Glomerular endothelial cell (primary cell): ENCODE measurements at regions not wholly inside any gene's neighbourhood (a gene's known extent, or its start where the extent isn't known, plus 50 kb on each side); places are given as distances from the start of the nearest gene placed in this dataset.
"Not testable (repeated sequence)": the region's sequence is repeated elsewhere in the genome, so short reads cannot be mapped to it uniquely, and the experiment has no call there.

ENCODE experiments used
- DNase-seq: peaks from one replicate; pipeline ENCODE4 v3.0.0-alpha.2; 2011; ENCODE audit warnings: low read depth, low spot score; ENCODE audit errors: extremely low read depth

DNA sequence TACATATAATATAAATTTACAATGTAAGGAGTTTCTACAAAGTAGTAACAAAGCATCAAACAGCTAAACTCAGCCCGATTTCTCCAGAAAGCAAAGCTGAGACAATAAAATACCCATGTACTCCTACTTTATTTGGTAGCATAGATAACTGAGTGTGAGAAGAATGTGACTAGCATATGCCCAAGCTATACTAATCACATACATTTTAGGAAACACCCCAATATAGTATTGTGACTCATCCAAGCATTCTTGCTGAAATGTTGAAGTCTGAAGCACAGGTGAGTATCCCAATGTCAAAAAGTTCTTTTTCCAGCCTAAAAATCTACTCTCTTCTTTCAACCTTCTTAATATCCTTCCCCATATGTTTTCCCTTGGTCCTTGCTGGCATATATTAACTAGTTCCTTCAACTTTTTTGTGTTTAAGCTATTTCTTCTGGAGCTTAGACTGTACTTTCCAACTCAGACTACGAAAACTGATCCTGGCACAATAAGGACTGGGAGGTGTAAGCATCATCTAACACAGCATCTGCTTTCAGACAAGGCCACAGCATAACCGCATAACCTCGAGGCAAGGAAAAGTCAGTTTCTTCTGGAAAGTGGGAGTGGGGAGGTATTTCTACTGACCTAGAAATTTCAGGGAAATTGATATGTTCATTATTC, 163.0 kb upstream of the RNPC3 start:
- no peak for DNase-seq

- no peak for DNase-seq
Observed at GRCh38 chr1:103353391-103353790, 172.1 kb upstream of the RNPC3 start.

DNA sequence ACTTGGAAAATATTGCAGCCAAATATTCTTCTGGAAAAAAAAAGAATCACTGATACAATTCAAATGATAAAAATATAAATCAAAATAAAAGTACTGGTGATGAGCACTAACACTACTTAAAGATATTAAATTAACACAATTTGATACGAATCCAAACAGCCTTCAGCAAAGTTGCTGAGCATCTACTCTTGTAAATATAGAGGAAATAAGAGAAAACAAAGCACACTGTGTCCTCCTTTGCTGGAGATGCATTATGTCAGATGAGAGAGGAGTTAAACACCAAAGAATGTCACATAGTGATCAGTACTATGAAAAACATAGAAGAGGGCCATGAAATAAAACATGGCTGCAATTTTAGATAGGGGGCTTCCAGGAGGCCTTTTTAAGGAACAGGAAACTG, 177.4 kb upstream of the RNPC3 start:
- DNase-seq: no peak

DNA sequence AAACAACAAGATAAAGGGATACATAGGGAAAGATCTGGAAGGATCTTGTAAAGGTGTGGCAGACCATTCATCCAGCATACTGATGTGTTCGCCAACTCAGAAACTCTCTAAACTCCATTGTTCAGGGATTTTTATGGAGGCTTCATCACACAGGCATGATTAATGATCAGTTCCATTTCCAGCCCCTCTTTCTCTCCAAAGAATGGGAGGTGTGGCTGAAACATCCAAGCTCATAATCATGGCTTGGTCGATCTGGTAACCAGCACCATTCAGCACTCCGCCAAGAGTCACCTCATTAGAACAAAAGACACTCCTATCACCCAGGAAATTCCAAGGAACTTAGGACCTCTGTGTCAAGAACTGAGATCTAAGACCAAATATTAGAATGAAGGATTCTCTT, 180.6 kb upstream of the RNPC3 start:
- no peak for DNase-seq

GRCh38 chr1:103341377-103341880, 184.1 kb upstream of the RNPC3 start:
- no peak for DNase-seq

- DNase-seq: no peak
Observed at GRCh38 chr1:103337779-103338178, 187.7 kb upstream of the RNPC3 start.

DNA sequence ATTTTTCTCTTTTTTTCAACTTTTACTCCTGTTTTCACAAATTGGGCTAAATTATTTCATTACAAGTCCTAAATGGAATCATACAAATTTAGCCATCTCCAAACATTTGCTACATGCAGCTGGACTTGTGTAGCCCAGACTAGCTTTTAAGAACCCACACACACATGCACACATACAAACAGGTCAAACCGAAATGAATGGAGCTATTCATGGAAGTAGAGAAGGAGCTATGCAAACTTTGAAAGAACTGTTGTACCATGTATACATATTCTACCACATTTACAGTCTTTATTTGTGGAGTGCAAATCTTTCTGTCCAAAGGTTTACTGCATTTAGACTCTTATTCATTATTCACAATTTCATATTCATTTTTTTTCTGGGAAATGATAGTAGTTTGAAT, 189.1 kb upstream of the RNPC3 start:
- DNase-seq: no peak

- no peak for DNase-seq
Observed at GRCh38 chr1:103333141-103333540, 192.4 kb upstream of the RNPC3 start.

GRCh38 chr1:103327054-103327719, 198.3 kb upstream of the RNPC3 start:
- DNase-seq: no peak

- DNase-seq: no peak
Observed at GRCh38 chr1:103326595-103326994, 198.9 kb upstream of the RNPC3 start.

- no peak for DNase-seq
Observed at GRCh38 chr1:103309786-103310185, 201.5 kb upstream of the COL11A1 start.

DNA sequence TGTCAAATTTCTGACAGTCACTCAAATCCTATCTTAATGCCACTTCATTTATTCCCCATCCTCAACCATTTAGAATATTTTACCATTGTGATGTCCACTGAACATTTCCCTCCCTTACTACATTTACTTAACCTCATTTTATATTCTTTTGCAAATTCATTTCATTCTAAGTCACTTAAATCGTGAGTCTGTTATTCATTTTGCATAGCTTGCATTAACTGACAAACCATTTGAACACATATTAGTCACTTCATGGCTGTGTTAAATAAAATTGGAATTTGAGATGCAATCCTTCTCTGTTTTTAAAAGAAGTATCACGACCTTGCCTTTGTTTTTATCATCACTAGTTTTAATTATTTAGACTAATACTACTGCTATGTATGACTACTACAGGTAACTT, 199.4 kb upstream of the COL11A1 start:
- no peak for DNase-seq

GRCh38 chr1:103283841-103284669, 175.7 kb upstream of the COL11A1 start:
- DNase-seq: no peak

DNA sequence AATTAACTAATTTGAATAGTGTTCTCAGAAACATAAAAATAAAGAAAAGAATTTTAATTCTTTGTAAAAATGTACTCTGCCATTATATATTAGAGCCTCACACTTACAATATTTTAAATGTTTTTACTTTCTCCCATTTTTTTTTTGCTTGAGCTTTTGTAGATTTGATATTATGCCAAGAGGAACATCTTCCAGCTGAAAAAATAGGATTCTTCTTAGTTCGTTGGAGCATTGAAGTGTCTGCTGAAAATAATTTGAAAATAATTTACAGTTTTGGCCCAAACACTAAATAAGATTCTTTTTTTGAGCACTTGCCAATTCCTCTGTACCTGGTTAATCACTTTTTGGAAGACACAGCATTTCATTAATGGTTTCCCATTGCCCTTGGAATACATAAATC, 175.0 kb upstream of the COL11A1 start:
- no peak for DNase-seq

DNA sequence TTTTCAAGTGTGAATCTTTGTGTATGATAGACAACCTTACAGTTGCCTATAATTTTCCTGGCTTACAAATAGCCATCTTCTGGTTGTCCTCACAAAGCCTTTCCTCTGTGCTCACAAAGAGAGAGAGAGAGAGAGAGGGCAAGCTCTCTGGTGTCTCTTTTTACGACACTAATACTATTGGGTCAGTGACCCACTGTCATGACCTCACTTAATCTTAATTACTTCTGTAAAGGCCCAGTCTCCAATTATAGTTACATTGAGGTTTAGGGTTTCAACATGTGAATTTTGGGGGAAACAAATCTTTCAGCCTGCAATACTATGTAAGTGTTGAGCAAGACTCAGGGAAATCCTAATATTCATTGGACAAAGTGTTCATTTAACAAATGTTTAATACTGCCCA, 167.4 kb upstream of the COL11A1 start:
- no peak for DNase-seq

GRCh38 chr1:103274886-103275285, 166.6 kb upstream of the COL11A1 start:
- DNase-seq: no peak

DNA sequence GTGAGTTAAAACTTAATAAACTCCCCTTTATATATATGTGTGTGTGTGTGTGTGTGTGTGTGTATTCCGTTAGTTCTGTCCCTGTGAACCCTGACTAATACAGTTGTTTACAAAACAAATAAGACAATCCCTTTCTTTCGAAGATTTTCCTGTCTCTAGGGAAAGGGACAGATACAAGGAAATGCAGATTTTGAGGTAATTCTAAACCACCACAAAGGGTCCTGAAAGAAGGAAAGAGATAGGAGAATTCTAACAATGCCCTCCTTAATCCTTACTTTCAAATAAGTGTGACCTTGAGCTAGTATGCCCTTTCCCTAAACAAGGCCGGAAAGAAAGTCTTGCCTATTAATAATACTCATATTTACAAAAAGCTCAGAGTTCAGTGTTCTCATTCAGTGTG, 164.8 kb upstream of the COL11A1 start:
- DNase-seq: no peak

DNA sequence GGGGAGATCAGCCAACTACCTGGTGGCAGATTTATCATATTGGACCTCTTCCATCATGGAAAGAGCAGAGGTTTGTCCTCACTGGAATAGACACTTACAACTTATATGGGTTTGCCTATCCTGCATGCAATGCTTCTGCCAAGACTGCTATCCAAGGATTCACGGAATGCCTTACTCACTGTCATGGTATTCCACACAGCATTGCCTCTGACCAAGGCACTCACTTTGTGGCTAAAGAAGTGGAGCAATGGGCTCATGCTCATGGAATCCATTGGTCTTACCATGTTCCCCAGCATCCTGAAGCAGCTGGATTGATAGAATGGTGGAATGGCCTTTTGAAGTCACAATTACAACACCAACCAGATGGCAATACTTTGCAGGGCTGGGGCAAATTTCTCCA, 163.1 kb upstream of the COL11A1 start:
- DNase-seq: not testable (repeated sequence)

- no peak for DNase-seq
Observed at GRCh38 chr1:103267893-103268292, 159.6 kb upstream of the COL11A1 start.

GRCh38 chr1:103267266-103267665, 158.9 kb upstream of the COL11A1 start:
- no peak for DNase-seq

- no peak for DNase-seq
Observed at GRCh38 chr1:103266036-103266435, 157.7 kb upstream of the COL11A1 start.

- DNase-seq: no peak
Observed at GRCh38 chr1:103265551-103265950, 157.2 kb upstream of the COL11A1 start.
